A549 (cell line): ENCODE measurements at regions not wholly inside any gene's neighbourhood (a gene's known extent, or its start where the extent isn't known, plus 50 kb on each side); places are given as distances from the start of the nearest gene placed in this dataset.

ENCODE experiments used
- JUNB ChIP-seq: fragments of >200 bp; sonication (Bioruptor Twin); formaldehyde crosslinking; IDR thresholded peaks from 2 replicates; pipeline ENCODE4 v1.6.1; 2016
- MAZ ChIP-seq: fragments of 150-350 bp; IDR thresholded peaks from 2 replicates; pipeline ENCODE4 v1.6.1; 2014; ENCODE audit warnings: antibody characterized with exemption, low read depth, low read length, borderline replicate concordance
- PHF8 ChIP-seq: fragments of 200-600 bp; sonication (generic); IDR thresholded peaks from 2 replicates; pipeline ENCODE4 v1.6.1; 2016; ENCODE audit warnings: low read depth, mild to moderate bottlenecking, antibody characterized with exemption, moderate library complexity, borderline replicate concordance
- TF ChIP-seq, protein P1 (sequence below): IDR thresholded peaks from 2 replicates; pipeline ENCODE4 v1.6.1; 2012

DNA sequence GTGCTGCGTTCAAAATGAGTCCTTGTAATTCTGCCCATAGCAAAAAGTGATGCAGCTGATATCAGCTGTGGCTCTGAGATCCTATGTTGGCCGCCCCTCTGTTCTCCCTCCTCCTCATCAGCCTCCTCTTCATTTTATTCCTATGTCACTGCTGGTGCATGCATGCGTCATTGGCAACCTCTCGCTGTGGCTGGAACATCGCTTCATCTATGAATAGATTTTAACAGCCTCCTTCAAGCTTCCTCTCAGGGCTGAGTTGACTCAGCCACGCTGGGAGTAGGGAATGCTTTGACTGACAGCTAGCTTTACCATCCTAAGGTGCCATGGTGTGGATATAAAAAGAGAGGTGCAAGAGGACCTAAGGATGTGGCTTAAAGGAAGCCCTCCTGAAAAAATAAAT is 303.5 kb downstream of the PLK2 start:
- TF ChIP-seq PHF8 = no peak
- TF ChIP-seq, protein P1, sequence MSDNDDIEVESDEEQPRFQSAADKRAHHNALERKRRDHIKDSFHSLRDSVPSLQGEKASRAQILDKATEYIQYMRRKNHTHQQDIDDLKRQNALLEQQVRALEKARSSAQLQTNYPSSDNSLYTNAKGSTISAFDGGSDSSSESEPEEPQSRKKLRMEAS = no peak
- TF ChIP-seq JUNB = no peak
- no peak for TF ChIP-seq MAZ
